ENCODE measurements at regions not wholly inside any gene's neighbourhood (a gene's known extent, or its start where the extent isn't known, plus 50 kb on each side); places are given as distances from the start of the nearest gene placed in this dataset.
"Not testable (repeated sequence)": the region's sequence is repeated elsewhere in the genome, so short reads cannot be mapped to it uniquely, and the experiment has no call there.

- DNase-seq: no peak
Measured at GRCh38 chr6:155795173-155795796, 339.6 kb upstream of the NOX3 start.

DNA sequence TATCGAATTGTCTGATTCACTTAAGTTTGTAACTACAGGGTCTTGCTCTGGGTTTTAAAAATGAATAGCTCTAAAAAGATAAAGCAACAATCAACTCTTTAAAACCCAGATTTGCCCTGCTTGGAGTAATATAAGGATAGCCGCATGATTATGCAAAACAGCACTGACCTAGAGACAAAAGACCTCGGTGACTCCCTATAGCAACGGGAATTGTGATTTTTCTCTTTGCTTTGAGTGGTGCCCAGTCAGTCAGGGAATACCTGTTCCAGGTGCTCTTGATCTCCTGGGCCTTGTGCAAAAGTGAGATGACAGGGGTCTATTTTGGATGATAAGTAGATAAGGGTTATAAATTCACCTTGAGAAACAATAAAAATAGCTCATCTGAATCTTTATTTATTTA is 336.3 kb upstream of the NOX3 start:
- no peak for DNase-seq

GRCh38 chr6:155791186-155791585 is 335.5 kb upstream of the NOX3 start:
- DNase-seq: no peak

DNA sequence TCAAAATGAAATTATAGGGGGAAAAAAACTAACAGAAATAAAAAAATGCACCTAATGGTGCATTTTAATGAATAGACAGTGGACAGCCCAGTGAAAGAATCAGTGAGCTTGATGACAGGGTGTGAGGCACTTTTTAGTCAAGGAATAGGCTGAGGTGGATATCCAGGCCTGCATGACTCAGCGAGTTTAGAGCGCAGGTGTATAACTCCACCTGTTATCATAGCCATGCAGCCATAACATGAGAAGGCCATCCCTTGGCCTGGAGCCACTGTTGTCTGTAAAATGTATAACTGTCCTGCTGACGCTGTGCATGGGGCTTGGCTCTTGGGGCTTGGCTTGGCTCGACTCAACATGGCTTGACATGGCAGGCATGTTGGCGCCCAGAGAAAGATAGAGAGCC is 331.5 kb upstream of the NOX3 start:
- no peak for DNase-seq

DNA sequence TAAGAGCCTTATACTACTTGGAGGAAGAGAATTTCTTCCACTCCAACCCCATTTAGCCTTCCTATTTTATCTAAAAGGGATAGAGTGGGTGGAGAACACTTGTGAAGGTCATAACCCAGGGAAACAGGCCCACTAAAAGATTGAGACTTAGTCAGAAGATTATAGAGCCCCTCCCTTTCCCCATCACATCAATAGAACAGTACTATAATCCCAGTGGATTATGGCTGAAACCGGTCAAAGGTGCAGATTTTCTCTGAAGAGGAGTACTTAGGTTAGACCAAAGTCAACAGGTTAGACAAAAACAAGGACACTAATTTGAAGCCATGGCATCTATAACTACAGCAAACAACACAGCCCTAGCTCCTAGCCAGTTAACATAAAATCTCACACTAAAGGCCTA is 330.9 kb upstream of the NOX3 start:
- no peak for DNase-seq

GRCh38 chr6:155782739-155783459 is 327.3 kb upstream of the NOX3 start:
- no peak for DNase-seq

DNA sequence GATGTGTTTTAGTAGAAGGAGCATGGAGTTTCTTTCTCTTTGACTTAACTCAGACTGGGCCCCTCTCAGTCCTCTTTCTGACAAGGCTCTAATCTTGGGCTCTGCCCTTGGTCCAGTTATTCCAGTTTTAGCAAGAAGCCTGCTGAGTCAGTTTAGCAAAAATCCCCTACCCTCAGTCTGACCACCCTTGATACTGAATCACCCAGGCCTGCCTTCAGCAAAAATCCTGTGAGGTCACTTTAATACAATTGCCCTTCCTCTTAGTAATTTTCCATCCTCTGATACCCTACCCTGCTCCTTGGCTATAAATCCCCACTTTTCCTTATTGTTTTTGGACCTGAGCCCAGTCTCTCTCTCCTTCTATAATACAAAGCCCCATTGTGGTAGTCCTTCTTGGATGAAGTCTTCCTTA is 326.7 kb upstream of the NOX3 start:
- no peak for DNase-seq

- no peak for DNase-seq
Measured at GRCh38 chr6:155779456-155779855, 323.8 kb upstream of the NOX3 start.

DNA sequence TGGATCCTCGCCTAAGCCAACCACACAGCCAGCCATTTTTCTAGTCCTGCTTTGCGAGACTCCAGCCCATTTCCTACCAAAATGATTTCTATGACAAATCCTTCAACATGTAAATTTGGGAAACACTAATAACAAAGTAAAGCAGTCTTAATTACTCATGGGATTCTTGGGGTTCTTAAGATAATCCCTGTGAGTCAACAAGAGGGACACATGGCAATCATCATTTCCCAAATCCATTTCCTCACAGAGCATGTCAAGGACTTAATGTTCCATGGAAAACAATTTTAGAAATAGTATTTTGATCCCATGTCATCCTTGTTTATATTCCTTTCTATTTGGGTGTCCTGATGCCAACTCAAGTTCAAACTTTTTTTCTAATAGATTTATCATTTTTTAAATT is 322.7 kb upstream of the NOX3 start:
- DNase-seq: no peak

GRCh38 chr6:155771822-155772221 is 316.2 kb upstream of the NOX3 start:
- DNase-seq: no peak

GRCh38 chr6:155770856-155771255 is 315.2 kb upstream of the NOX3 start:
- DNase-seq: no peak

GRCh38 chr6:155770313-155770712 is 314.7 kb upstream of the NOX3 start:
- no peak for DNase-seq

GRCh38 chr6:155765275-155766194 is 309.9 kb upstream of the NOX3 start:
- no peak for DNase-seq

DNA sequence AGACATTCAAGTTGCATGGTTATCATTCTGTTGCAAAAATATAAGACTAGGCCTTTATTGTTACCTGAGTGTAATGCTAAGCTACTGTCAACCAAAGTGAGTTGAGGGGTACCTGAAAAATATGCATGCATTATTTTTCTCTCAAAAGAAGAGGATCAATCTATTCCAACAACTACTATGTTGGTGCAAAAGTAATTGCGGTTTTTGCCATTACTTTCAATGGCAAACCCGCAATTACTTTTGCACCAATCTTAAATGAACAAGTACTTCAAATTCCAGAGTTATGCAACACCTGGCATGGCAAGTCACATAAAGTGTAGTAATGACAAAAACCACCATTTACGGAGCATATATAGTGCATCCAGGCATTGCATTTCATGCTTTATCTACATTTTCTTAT is 307.0 kb upstream of the NOX3 start:
- DNase-seq: no peak

DNA sequence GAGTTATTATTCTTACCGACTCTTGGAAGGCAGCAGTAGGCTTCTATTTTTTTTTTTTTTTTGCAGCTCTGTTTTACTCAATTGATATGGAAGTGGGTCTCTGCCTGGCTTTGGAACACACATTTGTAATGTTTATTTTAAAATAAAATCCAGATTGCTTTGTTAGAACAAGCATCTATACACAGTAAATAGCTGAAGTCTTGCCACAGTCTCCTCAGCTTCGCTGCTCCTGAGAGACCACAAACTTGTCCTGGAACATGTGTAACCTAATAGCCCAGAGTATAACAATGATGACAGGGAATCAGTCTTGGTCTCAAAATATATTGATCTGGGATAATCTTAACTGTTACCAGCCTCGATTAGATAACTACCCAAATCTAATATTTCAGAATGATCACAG is 299.8 kb upstream of the NOX3 start:
- no peak for DNase-seq

DNA sequence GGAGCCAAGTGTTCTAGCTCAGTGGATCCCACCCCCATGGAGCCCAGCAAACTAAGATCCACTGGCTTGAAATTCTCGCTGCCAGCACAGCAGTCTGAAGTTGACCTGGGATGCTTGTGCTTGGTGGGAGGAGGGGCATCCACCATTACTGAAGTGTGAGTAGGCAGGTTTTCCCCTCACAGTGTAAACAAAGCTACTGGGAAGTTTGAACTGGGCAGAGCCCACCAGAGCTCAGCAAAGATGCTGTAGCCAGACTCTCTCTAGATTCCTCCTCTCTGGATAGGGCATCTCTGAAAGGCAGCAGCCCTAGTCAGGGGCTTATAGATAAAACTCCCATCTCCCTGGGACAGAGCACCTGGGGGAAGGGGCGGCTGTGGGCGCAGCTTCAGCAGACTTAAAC is 293.1 kb upstream of the NOX3 start:
- DNase-seq: not testable (repeated sequence)

DNA sequence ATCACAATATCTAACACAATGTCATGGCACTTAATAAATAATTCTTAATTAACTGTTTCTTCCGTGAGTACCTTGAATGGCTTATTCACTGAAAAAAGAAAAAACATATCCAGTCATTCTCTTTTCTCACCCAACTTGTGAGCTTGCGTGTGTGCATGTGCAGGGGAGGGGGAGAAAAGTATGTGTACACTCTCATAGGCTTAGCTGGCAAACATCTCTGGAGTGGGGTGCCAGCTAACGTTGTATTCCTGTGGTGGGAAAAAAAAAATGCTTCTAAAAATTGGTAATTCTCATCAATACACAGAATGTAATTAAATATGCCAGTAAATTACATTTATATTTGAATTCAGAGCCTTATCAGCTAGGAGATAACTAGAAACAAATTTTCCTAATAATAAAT is 291.9 kb upstream of the NOX3 start:
- no peak for DNase-seq

DNA sequence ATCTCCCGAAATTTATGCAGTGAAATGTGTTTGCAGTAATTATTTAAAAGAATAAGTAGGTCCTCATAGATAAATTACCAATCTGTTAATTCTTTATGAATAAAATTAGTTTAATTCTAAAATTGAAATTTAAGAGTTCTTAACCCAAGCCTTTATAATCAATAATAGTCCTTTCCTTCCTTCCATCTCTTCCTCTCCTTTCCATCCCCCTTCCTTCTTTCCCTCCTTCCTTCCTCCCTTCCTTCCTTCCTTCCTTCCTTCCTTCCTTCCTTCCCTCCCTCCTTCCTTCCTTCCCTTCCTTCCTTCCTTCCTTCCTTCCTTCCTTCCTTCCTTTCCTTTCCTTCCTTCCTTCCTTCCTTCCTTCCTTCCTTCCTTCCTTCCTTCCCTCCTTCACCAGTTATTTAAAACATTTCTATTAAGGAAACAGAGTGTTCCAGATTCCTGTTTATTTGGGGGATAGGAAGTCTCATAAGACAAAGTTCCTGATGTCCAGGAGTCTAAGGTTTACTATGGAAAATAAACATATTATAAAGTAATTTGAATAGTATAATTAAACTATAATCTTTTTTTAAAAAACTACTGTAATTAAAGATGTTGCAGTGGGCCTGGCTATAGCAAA is 285.3 kb upstream of the NOX3 start:
- no peak for DNase-seq

GRCh38 chr6:155738602-155739105 is 283.0 kb upstream of the NOX3 start:
- no peak for DNase-seq

DNA sequence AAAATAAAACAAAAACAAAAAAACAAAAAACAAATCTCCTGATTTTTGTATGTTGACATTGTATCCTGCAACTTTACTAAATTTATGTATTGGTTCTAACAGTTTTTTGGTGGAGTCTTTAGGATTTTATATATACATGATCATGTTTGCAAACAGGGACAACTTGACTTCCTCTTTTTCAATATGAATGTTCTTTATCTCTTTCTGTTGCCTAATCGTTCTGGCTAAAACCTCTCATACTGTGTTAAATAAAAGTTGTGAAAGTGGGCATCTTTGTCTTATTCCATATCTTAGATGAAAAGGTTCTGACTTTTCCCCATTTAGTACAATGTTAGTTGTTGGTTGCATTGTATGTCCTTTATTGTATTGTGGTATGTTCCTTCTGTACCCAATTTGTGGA is 261.7 kb upstream of the NOX3 start:
- no peak for DNase-seq

GRCh38 chr6:155710704-155711103 is 255.1 kb upstream of the NOX3 start:
- DNase-seq: no peak

GRCh38 chr6:155709262-155709661 is 253.6 kb upstream of the NOX3 start:
- DNase-seq: no peak

DNA sequence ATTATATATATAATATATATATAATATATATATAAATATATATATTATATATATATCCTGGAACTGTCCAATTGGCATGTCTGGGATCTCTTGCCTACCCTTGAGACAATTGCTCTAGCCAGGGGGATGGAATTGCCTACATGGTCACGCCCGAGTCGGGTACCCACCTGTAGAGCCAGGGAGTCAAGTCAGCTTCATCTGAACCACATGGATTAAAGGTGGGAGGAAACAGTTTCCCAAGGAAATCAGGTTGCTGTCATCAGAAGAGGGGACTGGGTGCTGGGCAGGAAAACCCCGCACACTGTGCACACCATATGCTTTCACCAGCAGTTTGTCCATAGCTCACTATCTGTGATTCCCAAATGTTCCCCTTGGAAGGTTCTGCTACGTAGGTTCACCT is 252.5 kb upstream of the NOX3 start:
- DNase-seq: no peak

Measured in NCI-H1694 (cell line).